GM12892 (cell line): ENCODE measurements at regions not wholly inside any gene's neighbourhood (a gene's known extent, or its start where the extent isn't known, plus 50 kb on each side); places are given as distances from the start of the nearest gene placed in this dataset.

ENCODE experiments used
- POLR2A ChIP-seq: IDR thresholded peaks from 2 replicates; pipeline ENCODE4 v1.6.1; 2011; ENCODE audit warnings: low read depth, low read length, control low read depth
- POLR2AphosphoS5 ChIP-seq: IDR thresholded peaks from 2 replicates; pipeline ENCODE4 v1.6.1; 2011; ENCODE audit warnings: low read depth, low read length, control low read depth

- TF ChIP-seq POLR2AphosphoS5 (no peak), POLR2A (no peak)
Observed at GRCh38 chr2:52327641-52328040, 1295.7 kb upstream of the NRXN1 start.
